A549 (cell line): ENCODE measurements at regions not wholly inside any gene's neighbourhood (a gene's known extent, or its start where the extent isn't known, plus 50 kb on each side); places are given as distances from the start of the nearest gene placed in this dataset.
"Not testable (repeated sequence)": the region's sequence is repeated elsewhere in the genome, so short reads cannot be mapped to it uniquely, and the experiment has no call there.

Experiments used
- CBX2 ChIP-seq: fragments of 200-600 bp; sonication (generic); IDR thresholded peaks from 2 replicates; pipeline ENCODE4 v1.6.1; 2016; ENCODE audit warnings: low read depth, mild to moderate bottlenecking, borderline replicate concordance
- CTCF ChIP-seq: fragments of >200 bp; sonication (Bioruptor Twin); formaldehyde crosslinking; IDR thresholded peaks from 3 replicates; pipeline ENCODE4 v1.5.1; 2016
- ELK1 ChIP-seq: fragments of 150-350 bp; IDR thresholded peaks from 2 replicates; pipeline ENCODE4 v1.6.1; 2014; ENCODE audit warnings: low read depth, mild to moderate bottlenecking, low read length
- EP300 ChIP-seq, 2 experiments: fragments of >200 bp; sonication (Bioruptor Twin); formaldehyde crosslinking; IDR thresholded peaks; 2 replicates in 1 of 2; 3 replicates in 1 of 2; pipeline ENCODE4 v1.6.1; 2016 to 2017
- FOSL2 ChIP-seq, 2 experiments: fragments of 450-650 bp in 1 of 2; fragments of >200 bp in 1 of 2; sonication (Bioruptor Twin) in 1 of 2; formaldehyde crosslinking; IDR thresholded peaks; 2 replicates each; pipeline versions ENCODE4 v1.5.0 to v1.6.1; 2016 to 2020; ENCODE audit warnings: mild to moderate bottlenecking in 1 of 2, moderate library complexity in 1 of 2
- KDM1A ChIP-seq: fragments of 200-600 bp; sonication (generic); IDR thresholded peaks from 2 replicates; pipeline ENCODE4 v1.6.1; 2016; ENCODE audit warnings: low read depth, mild to moderate bottlenecking
- MAX ChIP-seq: IDR thresholded peaks from 2 replicates; pipeline ENCODE4 v1.6.1; 2012
- MYC ChIP-seq: IDR thresholded peaks from 2 replicates; pipeline ENCODE4 v1.6.1; 2012; ENCODE audit warnings: mild to moderate bottlenecking, inconsistent platforms, low read length, improper control_type of control experiment, borderline replicate concordance
- POLR2A ChIP-seq: IDR thresholded peaks from 2 replicates; pipeline ENCODE4 v1.6.1; 2012; ENCODE audit warnings: mild to moderate bottlenecking, low read length
- POLR2AphosphoS2 ChIP-seq: conservative IDR thresholded peaks from 2 replicates; pipeline ENCODE4 v1.6.1; 2012; ENCODE audit warnings: low read length, improper control_type of control experiment, inconsistent platforms
- SMC3 ChIP-seq: fragments of >200 bp; sonication (Bioruptor Twin); formaldehyde crosslinking; IDR thresholded peaks from 3 replicates; pipeline ENCODE4 v1.6.1; 2018; ENCODE audit warnings: inconsistent platforms
- TP53 ChIP-seq: fragments of 250-450 bp; sonication (Bioruptor Pico); IDR thresholded peaks from 2 replicates; pipeline ENCODE4 v1.5.0; 2021; ENCODE audit warnings: mild to moderate bottlenecking, moderate library complexity
- ZSCAN20 ChIP-seq: fragments of 250-450 bp; sonication (Bioruptor Pico); IDR thresholded peaks from 2 replicates; pipeline ENCODE4 v1.8.0; 2022; ENCODE audit warnings: mild to moderate bottlenecking, moderate library complexity
- TF ChIP-seq, protein P1 (sequence below): fragments of 200-600 bp; sonication (generic); IDR thresholded peaks from 2 replicates; pipeline ENCODE4 v1.6.1; 2016; ENCODE audit warnings: antibody characterized with exemption, mild to moderate bottlenecking, moderate library complexity

- TF ChIP-seq CTCF; MAX; SMC3; KDM1A; POLR2A; MYC; POLR2AphosphoS2; FOSL2 (IDR thresholded peaks at IDR 0.05); FOSL2 (CRISPR knock-in tag; IDR thresholded peaks at IDR 0.05); TP53 (CRISPR knock-in tag); EP300 (IDR thresholded peaks at IDR 0.05); CBX2; ZSCAN20 (CRISPR knock-in tag); ELK1: not testable (repeated sequence)
- TF ChIP-seq, protein P1, sequence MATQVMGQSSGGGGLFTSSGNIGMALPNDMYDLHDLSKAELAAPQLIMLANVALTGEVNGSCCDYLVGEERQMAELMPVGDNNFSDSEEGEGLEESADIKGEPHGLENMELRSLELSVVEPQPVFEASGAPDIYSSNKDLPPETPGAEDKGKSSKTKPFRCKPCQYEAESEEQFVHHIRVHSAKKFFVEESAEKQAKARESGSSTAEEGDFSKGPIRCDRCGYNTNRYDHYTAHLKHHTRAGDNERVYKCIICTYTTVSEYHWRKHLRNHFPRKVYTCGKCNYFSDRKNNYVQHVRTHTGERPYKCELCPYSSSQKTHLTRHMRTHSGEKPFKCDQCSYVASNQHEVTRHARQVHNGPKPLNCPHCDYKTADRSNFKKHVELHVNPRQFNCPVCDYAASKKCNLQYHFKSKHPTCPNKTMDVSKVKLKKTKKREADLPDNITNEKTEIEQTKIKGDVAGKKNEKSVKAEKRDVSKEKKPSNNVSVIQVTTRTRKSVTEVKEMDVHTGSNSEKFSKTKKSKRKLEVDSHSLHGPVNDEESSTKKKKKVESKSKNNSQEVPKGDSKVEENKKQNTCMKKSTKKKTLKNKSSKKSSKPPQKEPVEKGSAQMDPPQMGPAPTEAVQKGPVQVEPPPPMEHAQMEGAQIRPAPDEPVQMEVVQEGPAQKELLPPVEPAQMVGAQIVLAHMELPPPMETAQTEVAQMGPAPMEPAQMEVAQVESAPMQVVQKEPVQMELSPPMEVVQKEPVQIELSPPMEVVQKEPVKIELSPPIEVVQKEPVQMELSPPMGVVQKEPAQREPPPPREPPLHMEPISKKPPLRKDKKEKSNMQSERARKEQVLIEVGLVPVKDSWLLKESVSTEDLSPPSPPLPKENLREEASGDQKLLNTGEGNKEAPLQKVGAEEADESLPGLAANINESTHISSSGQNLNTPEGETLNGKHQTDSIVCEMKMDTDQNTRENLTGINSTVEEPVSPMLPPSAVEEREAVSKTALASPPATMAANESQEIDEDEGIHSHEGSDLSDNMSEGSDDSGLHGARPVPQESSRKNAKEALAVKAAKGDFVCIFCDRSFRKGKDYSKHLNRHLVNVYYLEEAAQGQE, result not testable (repeated sequence)
These were observed 126.9 kb upstream of the SULF2 start for GRCh38 chr20:47912165-47912564.
